ENCODE measurements at regions not wholly inside any gene's neighbourhood (a gene's known extent, or its start where the extent isn't known, plus 50 kb on each side); places are given as distances from the start of the nearest gene placed in this dataset.

- Histone ChIP-seq H3K36me3 (ENCODE audit: control insufficient read depth, insufficient read depth, low read length) (no peaks in the 10 kb centered on the region), H3K4me1 (ENCODE audit: control insufficient read depth, insufficient read depth, low read length) (no peaks in the 10 kb centered on the region), H3K27me3 (ENCODE audit: control insufficient read depth, insufficient read depth, low read length, poor library complexity, severe bottlenecking) (no peaks in the 10 kb centered on the region), H3K27ac (ENCODE audit: insufficient read depth, low read depth, low read length, poor library complexity, severe bottlenecking) (no peak overlapping the region), H3K4me3 (ENCODE audit: insufficient read depth, low read depth, low read length) (no peak overlapping the region), H3K9me3 (ENCODE audit: control insufficient read depth, low read length) (peaks cover 2% of the 10 kb centered on the region)
- 64 to 68% methylated on average over 2 of the region's 2 CpGs for WGBS, 2 experiments
Observed at GRCh38 chr16:79805621-79806020, 205.1 kb upstream of the MAF start.

GRCh38 chr16:79801646-79802045, 201.1 kb upstream of the MAF start:
- Histone ChIP-seq H3K27me3 (ENCODE audit: control insufficient read depth, insufficient read depth, low read length, poor library complexity, severe bottlenecking) (no peaks in the 10 kb centered on the region), H3K4me1 (ENCODE audit: control insufficient read depth, insufficient read depth, low read length) (no peaks in the 10 kb centered on the region), H3K9me3 (ENCODE audit: control insufficient read depth, low read length) (no peaks in the 10 kb centered on the region), H3K36me3 (ENCODE audit: control insufficient read depth, insufficient read depth, low read length) (no peaks in the 10 kb centered on the region), H3K27ac (ENCODE audit: insufficient read depth, low read depth, low read length, poor library complexity, severe bottlenecking) (no peak overlapping the region), H3K4me3 (ENCODE audit: insufficient read depth, low read depth, low read length) (no peak overlapping the region)
- WGBS, 2 experiments: 92 to 95% methylated on average over 5 of the region's 5 CpGs

- Histone ChIP-seq H3K4me1 (ENCODE audit: control insufficient read depth, insufficient read depth, low read length) (no peaks in the 10 kb centered on the region), H3K27ac (ENCODE audit: insufficient read depth, low read depth, low read length, poor library complexity, severe bottlenecking) (no peak overlapping the region), H3K27me3 (ENCODE audit: control insufficient read depth, insufficient read depth, low read length, poor library complexity, severe bottlenecking) (no peaks in the 10 kb centered on the region), H3K36me3 (ENCODE audit: control insufficient read depth, insufficient read depth, low read length) (no peaks in the 10 kb centered on the region), H3K9me3 (ENCODE audit: control insufficient read depth, low read length) (no peaks in the 10 kb centered on the region), H3K4me3 (ENCODE audit: insufficient read depth, low read depth, low read length) (no peak overlapping the region)
- 72 to 75% methylated on average over 3 of the region's 3 CpGs for WGBS, 2 experiments
Observed at GRCh38 chr16:79800016-79800608, 199.6 kb upstream of the MAF start.

GRCh38 chr16:79798416-79799053, 198.0 kb upstream of the MAF start:
- H3K4me1 ChIP-seq (ENCODE audit: control insufficient read depth, insufficient read depth, low read length): no peaks in the 10 kb centered on the region
- 91 to 98% methylated on average over 2 of the region's 2 CpGs for WGBS, 2 experiments
- H3K27ac ChIP-seq (ENCODE audit: insufficient read depth, low read depth, low read length, poor library complexity, severe bottlenecking): no peak overlapping the region
- H3K36me3 ChIP-seq (ENCODE audit: control insufficient read depth, insufficient read depth, low read length): no peaks in the 10 kb centered on the region
- no peaks in the 10 kb centered on the region for H3K9me3 ChIP-seq (ENCODE audit: control insufficient read depth, low read length)
- H3K27me3 ChIP-seq (ENCODE audit: control insufficient read depth, insufficient read depth, low read length, poor library complexity, severe bottlenecking): no peaks in the 10 kb centered on the region
- H3K4me3 ChIP-seq (ENCODE audit: insufficient read depth, low read depth, low read length): no peak overlapping the region

GRCh38 chr16:79797486-79797885, 196.9 kb upstream of the MAF start:
- Histone ChIP-seq H3K36me3 (ENCODE audit: control insufficient read depth, insufficient read depth, low read length) (no peaks in the 10 kb centered on the region), H3K9me3 (ENCODE audit: control insufficient read depth, low read length) (no peaks in the 10 kb centered on the region), H3K27ac (ENCODE audit: insufficient read depth, low read depth, low read length, poor library complexity, severe bottlenecking) (no peak overlapping the region), H3K4me3 (ENCODE audit: insufficient read depth, low read depth, low read length) (no peak overlapping the region), H3K27me3 (ENCODE audit: control insufficient read depth, insufficient read depth, low read length, poor library complexity, severe bottlenecking) (no peaks in the 10 kb centered on the region), H3K4me1 (ENCODE audit: control insufficient read depth, insufficient read depth, low read length) (no peaks in the 10 kb centered on the region)
- WGBS, 2 experiments: 94 to 97% methylated on average over 8 of the region's 8 CpGs

GRCh38 chr16:79795556-79795955, 195.0 kb upstream of the MAF start:
- Histone ChIP-seq H3K9me3 (ENCODE audit: control insufficient read depth, low read length) (no peaks in the 10 kb centered on the region), H3K4me1 (ENCODE audit: control insufficient read depth, insufficient read depth, low read length) (no peaks in the 10 kb centered on the region), H3K4me3 (ENCODE audit: insufficient read depth, low read depth, low read length) (no peak overlapping the region), H3K27me3 (ENCODE audit: control insufficient read depth, insufficient read depth, low read length, poor library complexity, severe bottlenecking) (no peaks in the 10 kb centered on the region), H3K36me3 (ENCODE audit: control insufficient read depth, insufficient read depth, low read length) (no peaks in the 10 kb centered on the region), H3K27ac (ENCODE audit: insufficient read depth, low read depth, low read length, poor library complexity, severe bottlenecking) (no peak overlapping the region)
- WGBS, 2 experiments: 85 to 89% methylated on average over 3 to 4 of the region's 4 CpGs

GRCh38 chr16:79794941-79795340, 194.4 kb upstream of the MAF start:
- Histone ChIP-seq H3K27me3 (ENCODE audit: control insufficient read depth, insufficient read depth, low read length, poor library complexity, severe bottlenecking) (no peaks in the 10 kb centered on the region), H3K9me3 (ENCODE audit: control insufficient read depth, low read length) (no peaks in the 10 kb centered on the region), H3K4me3 (ENCODE audit: insufficient read depth, low read depth, low read length) (no peak overlapping the region), H3K27ac (ENCODE audit: insufficient read depth, low read depth, low read length, poor library complexity, severe bottlenecking) (no peak overlapping the region), H3K36me3 (ENCODE audit: control insufficient read depth, insufficient read depth, low read length) (no peaks in the 10 kb centered on the region), H3K4me1 (ENCODE audit: control insufficient read depth, insufficient read depth, low read length) (no peaks in the 10 kb centered on the region)
- WGBS, 2 experiments: 96 to 98% methylated on average over 8 of the region's 8 CpGs

GRCh38 chr16:79792664-79793351, 192.3 kb upstream of the MAF start:
- 92 to 97% methylated on average over 7 to 8 of the region's 10 CpGs for WGBS, 2 experiments

GRCh38 chr16:79792076-79792475, 191.5 kb upstream of the MAF start:
- H3K27me3 ChIP-seq (ENCODE audit: control insufficient read depth, insufficient read depth, low read length, poor library complexity, severe bottlenecking): no peaks in the 10 kb centered on the region
- H3K36me3 ChIP-seq (ENCODE audit: control insufficient read depth, insufficient read depth, low read length): no peaks in the 10 kb centered on the region
- 94 to 96% methylated on average over 6 of the region's 6 CpGs for WGBS, 2 experiments
- no peaks in the 10 kb centered on the region for H3K4me1 ChIP-seq (ENCODE audit: control insufficient read depth, insufficient read depth, low read length)
- no peaks in the 10 kb centered on the region for H3K9me3 ChIP-seq (ENCODE audit: control insufficient read depth, low read length)
- H3K4me3 ChIP-seq (ENCODE audit: insufficient read depth, low read depth, low read length): no peak overlapping the region
- no peak overlapping the region for H3K27ac ChIP-seq (ENCODE audit: insufficient read depth, low read depth, low read length, poor library complexity, severe bottlenecking)

More at GRCh38 chr16:79792664-79793351, 192.3 kb upstream of the MAF start:
- Histone ChIP-seq H3K27ac (ENCODE audit: insufficient read depth, low read depth, low read length, poor library complexity, severe bottlenecking) (no peak overlapping the region), H3K27me3 (ENCODE audit: control insufficient read depth, insufficient read depth, low read length, poor library complexity, severe bottlenecking) (no peaks in the 10 kb centered on the region), H3K9me3 (ENCODE audit: control insufficient read depth, low read length) (no peaks in the 10 kb centered on the region), H3K36me3 (ENCODE audit: control insufficient read depth, insufficient read depth, low read length) (no peaks in the 10 kb centered on the region), H3K4me1 (ENCODE audit: control insufficient read depth, insufficient read depth, low read length) (no peaks in the 10 kb centered on the region), H3K4me3 (ENCODE audit: insufficient read depth, low read depth, low read length) (no peak overlapping the region)

GRCh38 chr16:79790854-79791253, 190.3 kb upstream of the MAF start:
- no peak overlapping the region for H3K27ac ChIP-seq (ENCODE audit: insufficient read depth, low read depth, low read length, poor library complexity, severe bottlenecking)
- H3K27me3 ChIP-seq (ENCODE audit: control insufficient read depth, insufficient read depth, low read length, poor library complexity, severe bottlenecking): no peaks in the 10 kb centered on the region
- 87 to 89% methylated on average over 6 of the region's 6 CpGs for WGBS, 2 experiments
- H3K4me3 ChIP-seq (ENCODE audit: insufficient read depth, low read depth, low read length): no peak overlapping the region
- no peaks in the 10 kb centered on the region for H3K9me3 ChIP-seq (ENCODE audit: control insufficient read depth, low read length)
- H3K36me3 ChIP-seq (ENCODE audit: control insufficient read depth, insufficient read depth, low read length): no peaks in the 10 kb centered on the region
- H3K4me1 ChIP-seq (ENCODE audit: control insufficient read depth, insufficient read depth, low read length): no peaks in the 10 kb centered on the region
